Choroid plexus epithelial cell (primary cell): ENCODE measurements at regions not wholly inside any gene's neighbourhood (a gene's known extent, or its start where the extent isn't known, plus 50 kb on each side); places are given as distances from the start of the nearest gene placed in this dataset.
"Not testable (repeated sequence)": the region's sequence is repeated elsewhere in the genome, so short reads cannot be mapped to it uniquely, and the experiment has no call there.

Experiments used
- DNase-seq: peaks from one replicate; pipeline ENCODE4 v3.0.0-alpha.2; 2010; ENCODE audit warnings: low read depth
- H3K4me3 ChIP-seq: 2 replicates; pipeline ENCODE4 v1.5.1; 2011; ENCODE audit warnings: low read depth, mild to moderate bottlenecking, control low read depth, low read length, moderate library complexity
- TF ChIP-seq, protein P1 (sequence below): conservative IDR thresholded peaks from 2 replicates; pipeline ENCODE4 v1.5.1; 2011; ENCODE audit warnings: low read depth, mild to moderate bottlenecking, control low read depth, inconsistent platforms, low read length, moderate library complexity

GRCh38 chr7:16369855-16370254, 51.5 kb downstream of the CRPPA start:
- no peak for DNase-seq
- no peak overlapping the region for H3K4me3 ChIP-seq
- TF ChIP-seq, protein P1, sequence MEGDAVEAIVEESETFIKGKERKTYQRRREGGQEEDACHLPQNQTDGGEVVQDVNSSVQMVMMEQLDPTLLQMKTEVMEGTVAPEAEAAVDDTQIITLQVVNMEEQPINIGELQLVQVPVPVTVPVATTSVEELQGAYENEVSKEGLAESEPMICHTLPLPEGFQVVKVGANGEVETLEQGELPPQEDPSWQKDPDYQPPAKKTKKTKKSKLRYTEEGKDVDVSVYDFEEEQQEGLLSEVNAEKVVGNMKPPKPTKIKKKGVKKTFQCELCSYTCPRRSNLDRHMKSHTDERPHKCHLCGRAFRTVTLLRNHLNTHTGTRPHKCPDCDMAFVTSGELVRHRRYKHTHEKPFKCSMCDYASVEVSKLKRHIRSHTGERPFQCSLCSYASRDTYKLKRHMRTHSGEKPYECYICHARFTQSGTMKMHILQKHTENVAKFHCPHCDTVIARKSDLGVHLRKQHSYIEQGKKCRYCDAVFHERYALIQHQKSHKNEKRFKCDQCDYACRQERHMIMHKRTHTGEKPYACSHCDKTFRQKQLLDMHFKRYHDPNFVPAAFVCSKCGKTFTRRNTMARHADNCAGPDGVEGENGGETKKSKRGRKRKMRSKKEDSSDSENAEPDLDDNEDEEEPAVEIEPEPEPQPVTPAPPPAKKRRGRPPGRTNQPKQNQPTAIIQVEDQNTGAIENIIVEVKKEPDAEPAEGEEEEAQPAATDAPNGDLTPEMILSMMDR: no peak

GRCh38 chr7:16369309-16369708, 52.0 kb downstream of the CRPPA start:
- DNase-seq, H3K4me3 ChIP-seq: not testable (repeated sequence)

DNA sequence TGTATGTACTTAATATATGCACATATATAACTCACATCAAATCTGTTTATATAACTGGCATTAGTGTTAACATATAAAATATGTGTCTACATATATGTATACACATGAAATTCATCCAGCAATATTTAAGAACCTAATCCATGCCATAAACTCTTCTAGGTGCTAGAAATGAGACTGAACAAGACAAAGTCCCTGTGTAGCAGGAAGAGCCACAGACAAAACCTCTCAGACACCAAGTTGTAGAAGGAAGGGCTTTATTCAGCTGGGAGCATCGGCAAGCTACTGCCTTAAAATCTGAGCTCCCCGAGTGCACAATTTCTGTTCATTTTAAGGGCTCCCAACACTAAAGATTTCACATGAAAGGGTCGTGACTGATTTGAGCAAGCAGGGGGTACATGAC, 52.5 kb downstream of the CRPPA start:
- H3K4me3 ChIP-seq: no peak overlapping the region
- DNase-seq: no peak
- TF ChIP-seq, protein P1: no peak

- no peak overlapping the region for H3K4me3 ChIP-seq
- no peak for DNase-seq
- TF ChIP-seq, protein P1: no peak
Measured at GRCh38 chr7:16367115-16367514, 54.2 kb downstream of the CRPPA start.

GRCh38 chr7:16365952-16366351, 55.4 kb downstream of the CRPPA start:
- no peak for DNase-seq
- H3K4me3 ChIP-seq: no peak overlapping the region
- TF ChIP-seq, protein P1: no peak

DNA sequence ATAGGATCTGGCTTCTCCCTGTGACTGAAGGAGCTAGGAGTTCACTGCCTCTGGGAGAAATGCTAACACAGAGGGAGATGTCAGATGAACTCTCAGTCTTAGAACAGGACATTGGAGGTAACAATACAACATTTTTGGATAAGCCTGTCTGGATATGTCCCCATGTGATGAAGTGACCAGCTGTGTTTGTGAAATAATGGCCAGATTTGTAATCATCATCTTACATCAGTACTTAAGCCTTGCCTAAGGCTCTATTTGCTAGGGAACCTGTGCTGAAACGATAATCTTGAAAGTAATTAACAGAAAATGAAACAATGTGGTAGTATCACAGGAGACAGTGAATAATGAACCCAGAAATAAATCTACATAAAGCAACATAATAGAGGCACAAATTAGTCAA, 56.2 kb downstream of the CRPPA start:
- no peak for DNase-seq
- no peak overlapping the region for H3K4me3 ChIP-seq
- TF ChIP-seq, protein P1: no peak

- TF ChIP-seq, protein P1: no peak
Measured at GRCh38 chr7:16359216-16359615, 62.1 kb downstream of the CRPPA start.

DNA sequence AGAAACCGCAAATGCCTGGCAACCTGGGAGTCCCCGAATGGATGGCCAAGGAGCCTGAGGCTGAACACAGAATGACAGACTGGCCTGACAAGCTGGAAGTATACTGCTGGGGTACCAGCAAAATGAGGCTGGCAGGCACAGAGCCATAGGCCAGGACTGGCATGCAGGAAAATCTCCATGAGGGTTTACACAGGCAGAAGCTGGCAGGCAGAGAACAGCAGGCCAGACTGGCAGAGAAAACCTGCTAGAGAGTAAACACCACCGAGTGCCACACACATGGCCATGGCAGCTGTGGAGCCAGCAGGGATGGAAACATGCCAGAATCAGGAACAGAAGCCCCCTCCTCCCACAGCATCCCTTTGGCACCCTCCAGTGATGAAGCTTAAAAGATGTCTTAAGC, 63.4 kb downstream of the CRPPA start:
- TF ChIP-seq, protein P1: no peak
- no peak for DNase-seq
- no peak overlapping the region for H3K4me3 ChIP-seq

More at GRCh38 chr7:16359216-16359615, 62.1 kb downstream of the CRPPA start:
- no peak for DNase-seq
- no peak overlapping the region for H3K4me3 ChIP-seq
